Activated B cell treated with CpG ODN at 0.5 μM for 24 hours (primary cell): ENCODE measurements at regions not wholly inside any gene's neighbourhood (a gene's known extent, or its start where the extent isn't known, plus 50 kb on each side); places are given as distances from the start of the nearest gene placed in this dataset.

Experiments
- ATAC-seq: fragments of 200-7000 bp; cut with Tn5 transposase; one replicate; pipeline ENCODE4 v1.10.0; 2021; ENCODE audit warnings: low read depth, mild to moderate bottlenecking, moderate library complexity
- CTCF ChIA-PET: fragments of 350-600 bp; sonication (Branson Sonifier 250); formaldehyde crosslinking; loops from one replicate; lab custom pipeline; 2021; ENCODE audit warnings: antibody characterized with exemption; lab: Charles Lee
- POLR2A ChIA-PET: fragments of 350-600 bp; sonication (Branson Sonifier 250); formaldehyde crosslinking; loops from one replicate; lab custom pipeline; 2021; ENCODE audit warnings: antibody characterized with exemption; lab: Charles Lee
- DNase-seq: peaks from one replicate; pipeline ENCODE4 v3.0.0; 2022
- H3K27ac Mint-ChIP-seq: one replicate; pipeline ENCODE4 v1.8.0; 2020; ENCODE audit warnings: mixed read lengths
- H3K27me3 Mint-ChIP-seq: one replicate; pipeline ENCODE4 v1.8.0; 2021; ENCODE audit warnings: mixed read lengths
- H3K36me3 Mint-ChIP-seq: one replicate; pipeline ENCODE4 v1.8.0; 2021; ENCODE audit warnings: low read depth, mixed read lengths
- H3K4me1 Mint-ChIP-seq: one replicate; pipeline ENCODE4 v1.8.0; 2021; ENCODE audit warnings: mixed read lengths
- H3K4me3 Mint-ChIP-seq: one replicate; pipeline ENCODE4 v1.8.0; 2020; ENCODE audit warnings: mild to moderate bottlenecking, mixed read lengths
- H3K9me3 Mint-ChIP-seq: one replicate; pipeline ENCODE4 v1.8.0; 2020; ENCODE audit warnings: mixed read lengths
- intact Hi-C: fragments of 100-400 bp; cut with micrococcal nuclease; formaldehyde crosslinking; loops from one replicate; pipeline ENCODE4 v1.15.1; 2024
- TF ChIP-seq, protein P1 (sequence below): fragments of 200-600 bp; IDR thresholded peaks from one replicate; pipeline ENCODE4 v1.8.0; 2022; ENCODE audit warnings: antibody characterized with exemption, mild to moderate bottlenecking

DNA sequence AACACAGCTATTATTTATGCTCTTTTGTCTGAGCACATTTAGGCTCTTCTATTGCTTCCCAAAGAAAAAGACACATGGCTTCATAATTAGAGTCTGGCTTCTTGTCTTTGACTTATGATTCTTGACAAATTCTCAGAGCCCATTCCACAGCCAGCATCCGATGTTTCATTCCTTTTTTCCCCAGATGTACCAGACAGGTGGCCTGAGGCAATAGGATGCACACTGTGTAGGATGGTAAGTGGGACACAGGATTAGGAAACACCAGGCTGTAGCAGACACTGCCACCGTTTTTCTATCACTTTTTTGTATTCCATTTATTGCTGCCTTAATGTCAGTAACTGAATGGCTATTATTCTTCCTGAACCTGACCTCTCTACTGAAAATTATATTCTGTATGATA is 188.9 kb upstream of the CDIN1 start:
- ChIA-PET POLR2A (no interaction called here), CTCF (no interaction called here)
- ATAC-seq (no peak), DNase-seq (no peak)
- intact Hi-C loops = no loop called here
- Mint-ChIP-seq H3K4me1 (no peaks in the 10 kb centered on the region), H3K27ac (no peak overlapping the region), H3K9me3 (no peaks in the 10 kb centered on the region), H3K4me3 (no peak overlapping the region), H3K36me3 (no peaks in the 10 kb centered on the region), H3K27me3 (no peaks in the 10 kb centered on the region)
- TF ChIP-seq, protein P1, sequence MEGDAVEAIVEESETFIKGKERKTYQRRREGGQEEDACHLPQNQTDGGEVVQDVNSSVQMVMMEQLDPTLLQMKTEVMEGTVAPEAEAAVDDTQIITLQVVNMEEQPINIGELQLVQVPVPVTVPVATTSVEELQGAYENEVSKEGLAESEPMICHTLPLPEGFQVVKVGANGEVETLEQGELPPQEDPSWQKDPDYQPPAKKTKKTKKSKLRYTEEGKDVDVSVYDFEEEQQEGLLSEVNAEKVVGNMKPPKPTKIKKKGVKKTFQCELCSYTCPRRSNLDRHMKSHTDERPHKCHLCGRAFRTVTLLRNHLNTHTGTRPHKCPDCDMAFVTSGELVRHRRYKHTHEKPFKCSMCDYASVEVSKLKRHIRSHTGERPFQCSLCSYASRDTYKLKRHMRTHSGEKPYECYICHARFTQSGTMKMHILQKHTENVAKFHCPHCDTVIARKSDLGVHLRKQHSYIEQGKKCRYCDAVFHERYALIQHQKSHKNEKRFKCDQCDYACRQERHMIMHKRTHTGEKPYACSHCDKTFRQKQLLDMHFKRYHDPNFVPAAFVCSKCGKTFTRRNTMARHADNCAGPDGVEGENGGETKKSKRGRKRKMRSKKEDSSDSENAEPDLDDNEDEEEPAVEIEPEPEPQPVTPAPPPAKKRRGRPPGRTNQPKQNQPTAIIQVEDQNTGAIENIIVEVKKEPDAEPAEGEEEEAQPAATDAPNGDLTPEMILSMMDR = no peak

DNA sequence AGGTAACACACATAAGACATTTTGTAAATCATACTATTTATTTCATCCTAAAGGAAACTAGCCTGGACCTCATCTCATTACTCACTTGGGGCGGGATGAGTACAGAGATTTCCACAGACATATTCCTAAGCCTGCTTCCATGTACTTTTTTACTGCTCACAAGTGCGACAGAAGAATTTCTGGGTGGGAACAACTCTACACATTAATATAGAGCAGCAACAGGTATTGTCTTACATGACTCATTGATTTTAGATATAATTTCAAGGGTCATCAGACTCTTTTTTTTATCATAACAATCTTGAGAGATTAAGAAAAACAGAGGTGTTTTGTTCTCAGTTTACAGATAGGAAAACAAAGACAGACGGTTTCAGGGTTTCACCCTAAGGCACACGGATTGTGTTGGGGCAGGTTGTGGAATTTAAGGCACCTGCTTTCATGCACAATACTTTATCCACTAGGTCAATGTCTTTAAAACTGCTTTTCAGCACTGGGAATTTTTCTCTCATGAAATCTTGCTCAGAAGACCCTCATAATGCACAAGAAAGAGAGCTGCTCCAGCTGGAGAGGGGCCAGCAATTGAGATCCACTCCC is 186.7 kb upstream of the CDIN1 start:
- intact Hi-C loops = no loop called here
- no peaks in the 10 kb centered on the region for H3K27me3 Mint-ChIP-seq
- H3K36me3 Mint-ChIP-seq = no peaks in the 10 kb centered on the region
- H3K4me3 Mint-ChIP-seq = no peak overlapping the region
- no peaks in the 10 kb centered on the region for H3K4me1 Mint-ChIP-seq
- CTCF ChIA-PET = no interaction called here
- ATAC-seq (no peak), DNase-seq (no peak)
- no peaks in the 10 kb centered on the region for H3K9me3 Mint-ChIP-seq
- H3K27ac Mint-ChIP-seq = no peak overlapping the region
- POLR2A ChIA-PET = no interaction called here
- TF ChIP-seq, protein P1 = no peak

DNA sequence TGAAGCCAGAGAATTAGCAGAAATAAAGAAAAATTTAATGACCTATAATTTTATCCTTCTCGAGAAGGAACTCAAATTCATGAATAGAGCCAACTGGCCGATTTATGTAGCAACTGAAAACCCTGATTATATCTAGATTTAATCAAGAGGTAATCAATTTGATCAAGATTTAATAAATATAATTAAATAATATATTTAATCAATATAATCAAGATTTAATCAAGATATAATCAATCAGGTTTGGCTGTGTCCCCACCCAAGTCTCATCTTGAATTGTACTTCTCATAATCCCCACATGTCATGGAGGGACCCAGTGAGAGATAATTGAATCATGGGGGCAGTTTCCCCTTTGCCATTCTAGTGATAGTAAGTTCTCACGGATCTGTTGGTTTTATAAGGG is 181.2 kb upstream of the CDIN1 start:
- CTCF ChIA-PET = interaction anchor here (0.7 kb wide), 1 partner anchor 1290 kb away, joined by 3 read pairs; no protein-coding TSS in a partner anchor
- Mint-ChIP-seq H3K36me3 (no peaks in the 10 kb centered on the region), H3K4me1 (no peaks in the 10 kb centered on the region), H3K27ac (no peak overlapping the region), H3K4me3 (no peak overlapping the region), H3K9me3 (no peaks in the 10 kb centered on the region), H3K27me3 (no peaks in the 10 kb centered on the region)
- ATAC-seq = no peak
- POLR2A ChIA-PET = no interaction called here
- TF ChIP-seq, protein P1 = no peak
- DNase-seq = no peak
- intact Hi-C loops = no loop called here

DNA sequence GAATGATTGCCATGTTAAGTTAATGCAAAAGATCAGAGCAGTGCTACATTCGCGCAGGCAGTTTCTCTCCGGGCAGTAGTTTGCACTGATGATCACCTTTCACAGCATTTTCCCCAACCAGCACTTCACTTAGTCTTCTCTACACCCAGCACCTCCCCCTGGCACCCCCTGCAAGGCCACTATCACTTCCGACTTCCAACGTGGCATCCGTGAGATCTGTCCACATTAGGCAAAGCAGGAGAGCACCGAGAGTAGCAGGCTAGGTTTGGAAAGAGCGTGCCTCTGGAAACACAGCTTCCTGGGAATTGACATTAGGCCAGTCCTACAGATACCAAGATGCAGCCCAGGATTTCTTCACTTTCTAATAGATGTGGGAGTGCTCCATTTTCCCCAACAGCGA is 180.2 kb upstream of the CDIN1 start:
- no peak overlapping the region for H3K27ac Mint-ChIP-seq
- ChIA-PET CTCF (no interaction called here), POLR2A (no interaction called here)
- ATAC-seq (no peak), DNase-seq (no peak)
- H3K4me3 Mint-ChIP-seq = no peak overlapping the region
- no peaks in the 10 kb centered on the region for H3K9me3 Mint-ChIP-seq
- no peaks in the 10 kb centered on the region for H3K27me3 Mint-ChIP-seq
- no peaks in the 10 kb centered on the region for H3K36me3 Mint-ChIP-seq
- TF ChIP-seq, protein P1 = no peak
- no peaks in the 10 kb centered on the region for H3K4me1 Mint-ChIP-seq
- intact Hi-C loops = no loop called here

DNA sequence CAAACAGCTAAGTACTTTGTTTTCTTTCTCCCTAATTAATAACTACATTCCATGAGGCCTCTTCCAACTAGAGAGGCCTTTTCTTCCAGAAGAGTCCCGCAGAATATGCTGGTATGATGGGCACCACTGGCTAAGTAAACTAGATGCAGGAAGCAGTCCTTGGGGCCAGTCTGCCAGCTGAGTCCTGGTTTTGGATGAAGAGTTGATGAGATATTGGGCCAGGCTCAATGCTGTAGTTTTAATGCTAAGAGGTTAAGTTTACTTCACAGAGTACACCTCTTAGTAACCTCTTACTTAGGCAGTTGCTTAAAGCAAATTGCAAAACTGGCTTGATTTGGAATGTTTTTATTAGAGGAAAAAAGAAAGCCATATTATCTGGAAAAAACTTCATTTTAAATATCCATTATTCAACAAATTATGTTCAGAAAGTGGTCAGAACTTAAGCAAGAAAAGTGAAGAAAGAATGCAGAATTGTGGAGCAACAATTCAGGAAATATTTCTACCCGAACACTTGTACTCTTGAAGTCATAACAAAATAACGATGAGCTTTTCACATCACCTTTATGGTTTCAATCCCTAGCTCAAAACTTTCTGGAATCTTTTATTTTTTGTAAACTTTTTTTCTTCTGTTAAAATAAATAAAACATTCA is 178.4 kb upstream of the CDIN1 start:
- no peaks in the 10 kb centered on the region for H3K4me1 Mint-ChIP-seq
- no peak overlapping the region for H3K27ac Mint-ChIP-seq
- ATAC-seq (no peak), DNase-seq (no peak)
- intact Hi-C loops = no loop called here
- H3K27me3 Mint-ChIP-seq = no peaks in the 10 kb centered on the region
- no peaks in the 10 kb centered on the region for H3K36me3 Mint-ChIP-seq
- no peak overlapping the region for H3K4me3 Mint-ChIP-seq
- ChIA-PET CTCF (no interaction called here), POLR2A (no interaction called here)
- TF ChIP-seq, protein P1 = no peak
- no peaks in the 10 kb centered on the region for H3K9me3 Mint-ChIP-seq
